ENCODE measurements at regions not wholly inside any gene's neighbourhood (a gene's known extent, or its start where the extent isn't known, plus 50 kb on each side); places are given as distances from the start of the nearest gene placed in this dataset.

GRCh38 chr10:121112136-121112535, 261.0 kb downstream of the WDR11 start:
- no peak overlapping the region for H3K4me3 ChIP-seq (replicated peaks; ENCODE audit: low read depth, low read length)
- DNase-seq (ENCODE audit: low read depth), result no peak
- TF ChIP-seq CTCF (IDR thresholded peaks at IDR 0.05; ENCODE audit: low read length, missing control alignments), result no peak

- no peak for TF ChIP-seq CTCF (IDR thresholded peaks at IDR 0.05; ENCODE audit: low read length, missing control alignments)
- H3K4me3 ChIP-seq (replicated peaks; ENCODE audit: low read depth, low read length), result no peak overlapping the region
- no peak for DNase-seq (ENCODE audit: low read depth)
These were observed 261.6 kb downstream of the WDR11 start for GRCh38 chr10:121112579-121113384.

GRCh38 chr10:121113385-121113696, 262.2 kb downstream of the WDR11 start:
- no peak overlapping the region for H3K4me3 ChIP-seq (replicated peaks; ENCODE audit: low read depth, low read length)
- no peak for TF ChIP-seq CTCF (IDR thresholded peaks at IDR 0.05; ENCODE audit: low read length, missing control alignments)
- DNase-seq (ENCODE audit: low read depth), result no peak

- no peak overlapping the region for H3K4me3 ChIP-seq (replicated peaks; ENCODE audit: low read depth, low read length)
- no peak for DNase-seq (ENCODE audit: low read depth)
- TF ChIP-seq CTCF (IDR thresholded peaks at IDR 0.05; ENCODE audit: low read length, missing control alignments), result no peak
These were observed 262.7 kb downstream of the WDR11 start for GRCh38 chr10:121113911-121114310.

GRCh38 chr10:121115154-121115553, 264.0 kb downstream of the WDR11 start:
- no peak for TF ChIP-seq CTCF (IDR thresholded peaks at IDR 0.05; ENCODE audit: low read length, missing control alignments)
- no peak for DNase-seq (ENCODE audit: low read depth)

GRCh38 chr10:121121462-121121861, 270.3 kb downstream of the WDR11 start:
- H3K4me3 ChIP-seq (replicated peaks; ENCODE audit: low read depth, low read length), result no peak overlapping the region
- no peak for DNase-seq (ENCODE audit: low read depth)
- no peak for TF ChIP-seq CTCF (IDR thresholded peaks at IDR 0.05; ENCODE audit: low read length, missing control alignments)

More at GRCh38 chr10:121115154-121115553, 264.0 kb downstream of the WDR11 start:
- no peak overlapping the region for H3K4me3 ChIP-seq (replicated peaks; ENCODE audit: low read depth, low read length)
